Neural progenitor cell (in vitro differentiated cells): ENCODE measurements at regions not wholly inside any gene's neighbourhood (a gene's known extent, or its start where the extent isn't known, plus 50 kb on each side); places are given as distances from the start of the nearest gene placed in this dataset.

Source experiments
- CTCF ChIP-seq: fragments of 200-600 bp; sonication (generic); IDR thresholded peaks from 2 replicates; pipeline ENCODE4 v1.5.1; 2017; ENCODE audit warnings: antibody characterized with exemption, mild to moderate bottlenecking
- EZH2 ChIP-seq: fragments of 200-600 bp; sonication (generic); IDR thresholded peaks from 2 replicates; pipeline ENCODE4 v1.6.1; 2017; ENCODE audit warnings: antibody characterized with exemption, mild to moderate bottlenecking, moderate library complexity

- TF ChIP-seq CTCF = no peak
- TF ChIP-seq EZH2 = no peak
Measured at GRCh38 chr12:91516695-91517047, 334.1 kb upstream of the DCN start.
